ENCODE measurements at regions not wholly inside any gene's neighbourhood (a gene's known extent, or its start where the extent isn't known, plus 50 kb on each side); places are given as distances from the start of the nearest gene placed in this dataset.

DNA sequence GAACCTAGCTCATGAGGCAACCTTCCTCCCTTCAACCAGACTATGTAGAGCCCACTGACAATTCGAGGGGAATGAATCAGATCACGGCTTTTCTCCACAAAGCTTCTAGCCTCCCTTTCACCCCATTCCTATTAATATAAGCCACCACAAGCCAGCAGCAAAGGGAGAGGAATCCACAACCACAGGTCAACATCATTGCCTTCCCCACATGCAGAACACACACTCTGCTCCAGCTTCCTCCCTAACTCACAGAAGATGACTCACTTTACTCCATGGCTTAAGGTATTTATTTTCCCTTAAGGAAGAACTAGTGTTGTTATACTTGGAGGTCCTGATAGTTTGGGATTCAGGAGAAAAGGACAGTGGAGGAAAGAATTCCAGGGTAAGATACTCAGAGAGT, 272.2 kb downstream of the C1D start:
- Histone ChIP-seq H3K9me3 (ENCODE audit: control insufficient read depth in 4 of 4, low read length in 3 of 4) (no peaks in the 10 kb centered on the region), H3K27me3 (ENCODE audit: control insufficient read depth in 4 of 4, insufficient read depth in 4 of 4, low read length in 3 of 4) (peaks cover 0 to 15% (median 0%) of the 10 kb centered on the region in 4 donors), H3K4me1 (ENCODE audit: control insufficient read depth in 4 of 4, insufficient read depth in 4 of 4, low read length in 3 of 4) (no peaks in the 10 kb centered on the region), H3K9ac (ENCODE audit: low read depth in 1 of 2, low read length in 2 of 2) (no peak overlapping the region), H3K27ac (ENCODE audit: low read depth in 1 of 2, low read length in 2 of 2) (no peak overlapping the region), H3K36me3 (ENCODE audit: control insufficient read depth in 4 of 4, insufficient read depth in 3 of 4, low read depth in 1 of 4, low read length in 3 of 4) (no peaks in the 10 kb centered on the region), H3K4me3 (ENCODE audit: low read depth in 1 of 3, low read length in 3 of 3) (no peak overlapping the region)
- TF ChIP-seq, protein P1, sequence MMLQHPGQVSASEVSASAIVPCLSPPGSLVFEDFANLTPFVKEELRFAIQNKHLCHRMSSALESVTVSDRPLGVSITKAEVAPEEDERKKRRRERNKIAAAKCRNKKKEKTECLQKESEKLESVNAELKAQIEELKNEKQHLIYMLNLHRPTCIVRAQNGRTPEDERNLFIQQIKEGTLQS (IDR thresholded peaks at IDR 0.05): no peak
- TF ChIP-seq SP1 (IDR thresholded peaks at IDR 0.05) (no peak), YY1 (IDR thresholded peaks at IDR 0.05) (no peak), RAD21 (IDR thresholded peaks at IDR 0.05) (no peak), NR2F2 (IDR thresholded peaks at IDR 0.05) (no peak), TAF1 (conservative IDR thresholded peaks at IDR 0.05) (no peak), RXRA (IDR thresholded peaks at IDR 0.05) (no peak)
- TF ChIP-seq, protein P2, sequence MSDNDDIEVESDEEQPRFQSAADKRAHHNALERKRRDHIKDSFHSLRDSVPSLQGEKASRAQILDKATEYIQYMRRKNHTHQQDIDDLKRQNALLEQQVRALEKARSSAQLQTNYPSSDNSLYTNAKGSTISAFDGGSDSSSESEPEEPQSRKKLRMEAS (IDR thresholded peaks at IDR 0.05): no peak
- TF ChIP-seq, protein P3, sequence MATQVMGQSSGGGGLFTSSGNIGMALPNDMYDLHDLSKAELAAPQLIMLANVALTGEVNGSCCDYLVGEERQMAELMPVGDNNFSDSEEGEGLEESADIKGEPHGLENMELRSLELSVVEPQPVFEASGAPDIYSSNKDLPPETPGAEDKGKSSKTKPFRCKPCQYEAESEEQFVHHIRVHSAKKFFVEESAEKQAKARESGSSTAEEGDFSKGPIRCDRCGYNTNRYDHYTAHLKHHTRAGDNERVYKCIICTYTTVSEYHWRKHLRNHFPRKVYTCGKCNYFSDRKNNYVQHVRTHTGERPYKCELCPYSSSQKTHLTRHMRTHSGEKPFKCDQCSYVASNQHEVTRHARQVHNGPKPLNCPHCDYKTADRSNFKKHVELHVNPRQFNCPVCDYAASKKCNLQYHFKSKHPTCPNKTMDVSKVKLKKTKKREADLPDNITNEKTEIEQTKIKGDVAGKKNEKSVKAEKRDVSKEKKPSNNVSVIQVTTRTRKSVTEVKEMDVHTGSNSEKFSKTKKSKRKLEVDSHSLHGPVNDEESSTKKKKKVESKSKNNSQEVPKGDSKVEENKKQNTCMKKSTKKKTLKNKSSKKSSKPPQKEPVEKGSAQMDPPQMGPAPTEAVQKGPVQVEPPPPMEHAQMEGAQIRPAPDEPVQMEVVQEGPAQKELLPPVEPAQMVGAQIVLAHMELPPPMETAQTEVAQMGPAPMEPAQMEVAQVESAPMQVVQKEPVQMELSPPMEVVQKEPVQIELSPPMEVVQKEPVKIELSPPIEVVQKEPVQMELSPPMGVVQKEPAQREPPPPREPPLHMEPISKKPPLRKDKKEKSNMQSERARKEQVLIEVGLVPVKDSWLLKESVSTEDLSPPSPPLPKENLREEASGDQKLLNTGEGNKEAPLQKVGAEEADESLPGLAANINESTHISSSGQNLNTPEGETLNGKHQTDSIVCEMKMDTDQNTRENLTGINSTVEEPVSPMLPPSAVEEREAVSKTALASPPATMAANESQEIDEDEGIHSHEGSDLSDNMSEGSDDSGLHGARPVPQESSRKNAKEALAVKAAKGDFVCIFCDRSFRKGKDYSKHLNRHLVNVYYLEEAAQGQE (IDR thresholded peaks at IDR 0.05): no peak
- TF ChIP-seq, protein P4, sequence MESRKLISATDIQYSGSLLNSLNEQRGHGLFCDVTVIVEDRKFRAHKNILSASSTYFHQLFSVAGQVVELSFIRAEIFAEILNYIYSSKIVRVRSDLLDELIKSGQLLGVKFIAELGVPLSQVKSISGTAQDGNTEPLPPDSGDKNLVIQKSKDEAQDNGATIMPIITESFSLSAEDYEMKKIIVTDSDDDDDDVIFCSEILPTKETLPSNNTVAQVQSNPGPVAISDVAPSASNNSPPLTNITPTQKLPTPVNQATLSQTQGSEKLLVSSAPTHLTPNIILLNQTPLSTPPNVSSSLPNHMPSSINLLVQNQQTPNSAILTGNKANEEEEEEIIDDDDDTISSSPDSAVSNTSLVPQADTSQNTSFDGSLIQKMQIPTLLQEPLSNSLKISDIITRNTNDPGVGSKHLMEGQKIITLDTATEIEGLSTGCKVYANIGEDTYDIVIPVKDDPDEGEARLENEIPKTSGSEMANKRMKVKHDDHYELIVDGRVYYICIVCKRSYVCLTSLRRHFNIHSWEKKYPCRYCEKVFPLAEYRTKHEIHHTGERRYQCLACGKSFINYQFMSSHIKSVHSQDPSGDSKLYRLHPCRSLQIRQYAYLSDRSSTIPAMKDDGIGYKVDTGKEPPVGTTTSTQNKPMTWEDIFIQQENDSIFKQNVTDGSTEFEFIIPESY (IDR thresholded peaks at IDR 0.05): no peak
- no peak for DNase-seq (ENCODE audit: low spot score)
- WGBS: 60% methylated on average over 2 of the region's 2 CpGs

DNA sequence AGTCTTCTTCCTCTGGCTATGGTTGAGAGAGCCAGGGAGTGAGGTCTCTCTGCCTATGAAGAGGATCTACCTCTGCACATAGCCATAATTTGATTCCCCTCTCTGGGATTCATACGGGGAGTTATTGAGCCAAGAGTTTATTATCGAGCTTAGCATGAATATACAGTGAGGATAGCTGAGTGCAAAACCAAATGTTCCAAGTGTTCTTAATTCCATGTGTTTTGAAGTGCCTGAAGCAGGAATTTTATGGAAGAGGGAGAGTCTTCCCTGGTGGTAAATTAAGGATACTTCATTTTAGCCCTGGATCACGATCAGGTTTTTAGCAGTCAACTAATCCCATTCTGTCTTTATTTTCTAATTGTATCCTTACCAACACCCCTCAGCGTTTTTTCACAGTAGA, 270.6 kb downstream of the C1D start:
- Histone ChIP-seq H3K36me3 (ENCODE audit: control insufficient read depth in 4 of 4, insufficient read depth in 3 of 4, low read depth in 1 of 4, low read length in 3 of 4) (no peaks in the 10 kb centered on the region), H3K4me3 (ENCODE audit: low read depth in 1 of 3, low read length in 3 of 3) (no peak overlapping the region), H3K9ac (ENCODE audit: low read depth in 1 of 2, low read length in 2 of 2) (no peak overlapping the region), H3K9me3 (ENCODE audit: control insufficient read depth in 4 of 4, low read length in 3 of 4) (no peaks in the 10 kb centered on the region), H3K27ac (ENCODE audit: low read depth in 1 of 2, low read length in 2 of 2) (no peak overlapping the region), H3K4me1 (ENCODE audit: control insufficient read depth in 4 of 4, insufficient read depth in 4 of 4, low read length in 3 of 4) (no peaks in the 10 kb centered on the region), H3K27me3 (ENCODE audit: control insufficient read depth in 4 of 4, insufficient read depth in 4 of 4, low read length in 3 of 4) (peaks cover 0 to 11% (median 0%) of the 10 kb centered on the region in 4 donors)
- DNase-seq (ENCODE audit: low spot score): no peak
- TF ChIP-seq NR2F2 (IDR thresholded peaks at IDR 0.05): no peak
- 62% methylated on average over 4 of the region's 4 CpGs for WGBS

DNA sequence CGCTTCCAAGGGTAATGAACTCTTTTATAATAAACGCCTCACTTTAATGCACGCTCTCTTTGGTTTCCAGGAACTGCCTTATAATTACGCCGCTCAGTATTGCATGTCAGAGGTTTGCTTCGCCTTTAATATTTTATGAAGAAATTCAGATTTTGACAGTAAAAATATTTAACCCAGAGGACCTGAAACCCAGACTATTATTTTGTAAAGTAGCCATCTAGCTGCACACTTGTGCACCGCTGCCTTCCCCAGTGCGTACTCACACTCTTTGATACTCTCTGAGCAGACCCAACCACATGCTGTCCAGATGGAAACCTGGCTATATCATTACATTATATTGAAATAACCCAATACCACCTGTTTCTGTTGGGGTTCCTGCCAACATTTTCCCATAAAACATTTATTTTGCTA, 270.1 kb downstream of the C1D start:
- WGBS: 87% methylated on average over 8 of the region's 8 CpGs
- no peaks in the 10 kb centered on the region for H3K4me1 ChIP-seq (ENCODE audit: control insufficient read depth in 4 of 4, insufficient read depth in 4 of 4, low read length in 3 of 4)
- DNase-seq (ENCODE audit: low spot score): no peak
- no peaks in the 10 kb centered on the region for H3K36me3 ChIP-seq (ENCODE audit: control insufficient read depth in 4 of 4, insufficient read depth in 3 of 4, low read depth in 1 of 4, low read length in 3 of 4)
- no peak overlapping the region for H3K9ac ChIP-seq (ENCODE audit: low read depth in 1 of 2, low read length in 2 of 2)
- H3K27ac ChIP-seq (ENCODE audit: low read depth in 1 of 2, low read length in 2 of 2): no peak overlapping the region
- no peak overlapping the region for H3K4me3 ChIP-seq (ENCODE audit: low read depth in 1 of 3, low read length in 3 of 3)
- H3K27me3 ChIP-seq (ENCODE audit: control insufficient read depth in 4 of 4, insufficient read depth in 4 of 4, low read length in 3 of 4): peaks cover 0 to 11% (median 0%) of the 10 kb centered on the region in 4 donors
- no peaks in the 10 kb centered on the region for H3K9me3 ChIP-seq (ENCODE audit: control insufficient read depth in 4 of 4, low read length in 3 of 4)
- no peak for TF ChIP-seq FOXA2 (IDR thresholded peaks at IDR 0.05)
- no peak for TF ChIP-seq JUND (IDR thresholded peaks at IDR 0.05)
- TF ChIP-seq, protein P1 (IDR thresholded peaks at IDR 0.05): no peak
- TF ChIP-seq, protein P4 (IDR thresholded peaks at IDR 0.05): no peak
- no peak for TF ChIP-seq YY1 (IDR thresholded peaks at IDR 0.05)
- TF ChIP-seq HNF4A (conservative IDR thresholded peaks at IDR 0.05): no peak
- no peak for TF ChIP-seq RAD21 (IDR thresholded peaks at IDR 0.05)
- TF ChIP-seq RXRA (IDR thresholded peaks at IDR 0.05): no peak
- TF ChIP-seq EGR1 (IDR thresholded peaks at IDR 0.05; ENCODE audit: low read depth in 2 of 2): no peak
- TF ChIP-seq GABPA (IDR thresholded peaks at IDR 0.05 in 1 of 2, conservative IDR thresholded peaks at IDR 0.05 in 1 of 2): no peak
- TF ChIP-seq, protein P3 (IDR thresholded peaks at IDR 0.05): no peak
- TF ChIP-seq, protein P2 (IDR thresholded peaks at IDR 0.05): no peak
